ENCODE measurements at regions not wholly inside any gene's neighbourhood (a gene's known extent, or its start where the extent isn't known, plus 50 kb on each side); places are given as distances from the start of the nearest gene placed in this dataset.

GRCh38 chr13:111502957-111503356 is 182.5 kb downstream of the TEX29 start:
- Histone ChIP-seq H3K27me3 (no peaks in the 10 kb centered on the region), H3K4me3 (no peak overlapping the region), H3K9me3 (no peaks in the 10 kb centered on the region), H3K27ac (no peak overlapping the region), H3K4me1 (no peaks in the 10 kb centered on the region), H3K36me3 (no peaks in the 10 kb centered on the region)
- DNase-seq (no peak), ATAC-seq (no peak)
- intact Hi-C loops (cut with DNase I): no loop called here
- TF ChIP-seq, protein P1, sequence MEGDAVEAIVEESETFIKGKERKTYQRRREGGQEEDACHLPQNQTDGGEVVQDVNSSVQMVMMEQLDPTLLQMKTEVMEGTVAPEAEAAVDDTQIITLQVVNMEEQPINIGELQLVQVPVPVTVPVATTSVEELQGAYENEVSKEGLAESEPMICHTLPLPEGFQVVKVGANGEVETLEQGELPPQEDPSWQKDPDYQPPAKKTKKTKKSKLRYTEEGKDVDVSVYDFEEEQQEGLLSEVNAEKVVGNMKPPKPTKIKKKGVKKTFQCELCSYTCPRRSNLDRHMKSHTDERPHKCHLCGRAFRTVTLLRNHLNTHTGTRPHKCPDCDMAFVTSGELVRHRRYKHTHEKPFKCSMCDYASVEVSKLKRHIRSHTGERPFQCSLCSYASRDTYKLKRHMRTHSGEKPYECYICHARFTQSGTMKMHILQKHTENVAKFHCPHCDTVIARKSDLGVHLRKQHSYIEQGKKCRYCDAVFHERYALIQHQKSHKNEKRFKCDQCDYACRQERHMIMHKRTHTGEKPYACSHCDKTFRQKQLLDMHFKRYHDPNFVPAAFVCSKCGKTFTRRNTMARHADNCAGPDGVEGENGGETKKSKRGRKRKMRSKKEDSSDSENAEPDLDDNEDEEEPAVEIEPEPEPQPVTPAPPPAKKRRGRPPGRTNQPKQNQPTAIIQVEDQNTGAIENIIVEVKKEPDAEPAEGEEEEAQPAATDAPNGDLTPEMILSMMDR (IDR thresholded peaks at IDR 0.05): no peak

DNA sequence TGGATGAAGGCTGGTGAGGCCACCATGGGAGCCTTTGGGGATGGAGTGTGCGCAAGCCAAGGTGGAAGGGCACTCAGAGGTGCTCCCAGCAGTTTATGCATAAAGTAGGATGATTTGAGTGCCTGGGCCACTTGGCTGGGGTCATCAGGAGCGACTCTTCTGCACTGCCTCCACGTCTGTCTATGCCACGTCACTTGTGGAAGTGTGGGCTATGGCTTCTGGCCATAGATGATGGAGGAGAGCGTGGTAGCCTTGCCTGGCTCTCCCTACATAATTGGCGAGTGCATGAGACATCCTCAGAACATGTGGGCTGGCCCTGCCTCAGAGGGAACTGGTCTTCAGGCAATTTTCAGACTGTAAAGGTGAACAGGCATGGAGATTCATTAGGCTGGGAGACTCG is 182.9 kb downstream of the TEX29 start:
- Histone ChIP-seq H3K27me3 (peaks cover 4% of the 10 kb centered on the region), H3K4me3 (no peak overlapping the region), H3K4me1 (no peaks in the 10 kb centered on the region), H3K36me3 (no peaks in the 10 kb centered on the region), H3K27ac (no peak overlapping the region), H3K9me3 (no peaks in the 10 kb centered on the region)
- intact Hi-C loops (cut with DNase I): no loop called here
- TF ChIP-seq, protein P1 (IDR thresholded peaks at IDR 0.05): no peak
- ATAC-seq: no peak
- no peak for DNase-seq

- intact Hi-C loops (cut with DNase I): no loop called here
- DNase-seq (no peak), ATAC-seq (no peak)
- Histone ChIP-seq H3K36me3 (no peaks in the 10 kb centered on the region), H3K4me3 (no peak overlapping the region), H3K4me1 (no peaks in the 10 kb centered on the region), H3K27ac (no peak overlapping the region), H3K27me3 (peaks cover 11% of the 10 kb centered on the region), H3K9me3 (no peaks in the 10 kb centered on the region)
- TF ChIP-seq, protein P1 (IDR thresholded peaks at IDR 0.05): no peak
Observed at GRCh38 chr13:111503905-111504695, 183.7 kb downstream of the TEX29 start.

- H3K36me3 ChIP-seq: no peaks in the 10 kb centered on the region
- peaks cover 11% of the 10 kb centered on the region for H3K27me3 ChIP-seq
- ATAC-seq: no peak
- H3K27ac ChIP-seq: no peak overlapping the region
- no peak overlapping the region for H3K4me3 ChIP-seq
- no peaks in the 10 kb centered on the region for H3K9me3 ChIP-seq
- no peaks in the 10 kb centered on the region for H3K4me1 ChIP-seq
- no peak for DNase-seq
- intact Hi-C loops (cut with DNase I): no loop called here
- TF ChIP-seq, protein P1 (IDR thresholded peaks at IDR 0.05): no peak
Observed at GRCh38 chr13:111505175-111505777, 184.8 kb downstream of the TEX29 start.

- TF ChIP-seq, protein P1 (IDR thresholded peaks at IDR 0.05): no peak
- H3K4me1 ChIP-seq: no peaks in the 10 kb centered on the region
- no peak overlapping the region for H3K27ac ChIP-seq
- ATAC-seq (no peak), DNase-seq (no peak)
- intact Hi-C loops (cut with DNase I): no loop called here
- no peak overlapping the region for H3K4me3 ChIP-seq
- no peaks in the 10 kb centered on the region for H3K36me3 ChIP-seq
- no peaks in the 10 kb centered on the region for H3K9me3 ChIP-seq
- H3K27me3 ChIP-seq: peaks cover 11% of the 10 kb centered on the region
Observed at GRCh38 chr13:111506125-111506524, 185.7 kb downstream of the TEX29 start.

Data from upper lobe of right lung (tissue), 1 donor.